Sciatic nerve (tissue), 2 donors: ENCODE measurements at regions not wholly inside any gene's neighbourhood (a gene's known extent, or its start where the extent isn't known, plus 50 kb on each side); places are given as distances from the start of the nearest gene placed in this dataset.
A peak's percentile ranks its signal among the peaks of the same experiment; 100 is the strongest.
"Not testable (repeated sequence)": the region's sequence is repeated elsewhere in the genome, so short reads cannot be mapped to it uniquely, and the experiment has no call there.

Source experiments
- ATAC-seq: fragments of 200-7000 bp; cut with Tn5 transposase; one replicate; pipeline ENCODE4 v1.9.1; 2020; ENCODE audit warnings: mild to moderate bottlenecking, moderate library complexity
- DNase-seq: peaks from one replicate; pipeline ENCODE4 v3.0.0-alpha.2; 2020; ENCODE audit warnings: low spot score
- intact Hi-C: fragments of 100-400 bp; cut with DNase I; formaldehyde crosslinking; loops from one replicate; pipeline ENCODE4 v1.14.2; 2022
- donor health status: DM: no; HTN: no; CAD: no.
- donor health status: DM: no; HTN: no; CAD: no.

- intact Hi-C loops = loop anchor here (2.0 kb wide), 1 partner anchor 36 kb away; no protein-coding TSS in a partner anchor
- ATAC-seq = no peak
- DNase-seq = no peak
Measured at GRCh38 chr7:12456506-12456905, 52.8 kb upstream of the VWDE start.

GRCh38 chr7:12458520-12459131 lies 55.0 kb upstream of the VWDE start:
- intact Hi-C loops = no loop called here
- ATAC-seq = peak; percentile 59
- no peak for DNase-seq

GRCh38 chr7:12467837-12468236 lies 64.2 kb upstream of the VWDE start:
- DNase-seq (no peak), ATAC-seq (no peak)
- intact Hi-C loops = no loop called here

GRCh38 chr7:12469568-12469967 lies 65.9 kb upstream of the VWDE start:
- ATAC-seq = no peak
- intact Hi-C loops = no loop called here
- DNase-seq = no peak

- intact Hi-C loops = no loop called here
- no peak for DNase-seq
- no peak for ATAC-seq
Measured at GRCh38 chr7:12470930-12471329, 67.3 kb upstream of the VWDE start.

- intact Hi-C loops = no loop called here
- ATAC-seq (no peak), DNase-seq (no peak)
Measured at GRCh38 chr7:12474035-12474434, 70.4 kb upstream of the VWDE start.

GRCh38 chr7:12475362-12476063 lies 71.8 kb upstream of the VWDE start:
- no peak for DNase-seq
- ATAC-seq = no peak
- intact Hi-C loops = no loop called here

- no peak for ATAC-seq
- intact Hi-C loops = no loop called here
- no peak for DNase-seq
Measured at GRCh38 chr7:12477620-12478019, 74.0 kb upstream of the VWDE start.

- ATAC-seq (no peak), DNase-seq (no peak)
- intact Hi-C loops = no loop called here
Measured at GRCh38 chr7:12481722-12482121, 78.1 kb upstream of the VWDE start.

- DNase-seq (no peak), ATAC-seq (no peak)
- intact Hi-C loops = no loop called here
Measured at GRCh38 chr7:12485845-12486244, 82.2 kb upstream of the VWDE start.

- ATAC-seq = no peak
- no peak for DNase-seq
- intact Hi-C loops = no loop called here
Measured at GRCh38 chr7:12488341-12488740, 82.2 kb upstream of the SCIN start.

- ATAC-seq = no peak
- DNase-seq = no peak
- intact Hi-C loops = no loop called here
Measured at GRCh38 chr7:12490107-12490688, 80.3 kb upstream of the SCIN start.

GRCh38 chr7:12490940-12491339 lies 79.6 kb upstream of the SCIN start:
- intact Hi-C loops = no loop called here
- ATAC-seq (no peak), DNase-seq (no peak)

GRCh38 chr7:12491526-12491925 lies 79.0 kb upstream of the SCIN start:
- intact Hi-C loops = no loop called here
- DNase-seq = no peak
- no peak for ATAC-seq

GRCh38 chr7:12493407-12493806 lies 77.1 kb upstream of the SCIN start:
- intact Hi-C loops = no loop called here
- no peak for DNase-seq
- ATAC-seq = no peak

- DNase-seq = no peak
- intact Hi-C loops = no loop called here
- no peak for ATAC-seq
Measured at GRCh38 chr7:12493863-12494686, 76.4 kb upstream of the SCIN start.

- intact Hi-C loops = no loop called here
- no peak for ATAC-seq
Measured at GRCh38 chr7:12494687-12495024, 75.9 kb upstream of the SCIN start.

GRCh38 chr7:12496901-12497674 lies 73.4 kb upstream of the SCIN start:
- DNase-seq, intact Hi-C loops, ATAC-seq: not testable (repeated sequence)

More at GRCh38 chr7:12494687-12495024, 75.9 kb upstream of the SCIN start:
- no peak for DNase-seq

- intact Hi-C loops = no loop called here
- DNase-seq (no peak), ATAC-seq (no peak)
Measured at GRCh38 chr7:12504149-12504548, 66.4 kb upstream of the SCIN start.
